ENCODE measurements at regions not wholly inside any gene's neighbourhood (a gene's known extent, or its start where the extent isn't known, plus 50 kb on each side); places are given as distances from the start of the nearest gene placed in this dataset.

GRCh38 chr5:114062932-114063867 is 298.7 kb upstream of the KCNN2 start:
- Histone ChIP-seq H4K91ac (ENCODE audit: low read depth, low read length) (no peak overlapping the region), H3K4me1 (ENCODE audit: control insufficient read depth in 1 of 2, insufficient read depth in 2 of 2, low read length in 2 of 2) (no peaks in the 10 kb centered on the region), H3K9ac (ENCODE audit: low read length) (no peak overlapping the region), H3K27me3 (ENCODE audit: insufficient read depth, low read length) (no peaks in the 10 kb centered on the region), H3K18ac (ENCODE audit: low read length) (no peak overlapping the region), H3K36me3 (ENCODE audit: control insufficient read depth in 1 of 2, insufficient read depth in 2 of 2, low read length in 2 of 2) (no peaks in the 10 kb centered on the region), H3K79me1 (ENCODE audit: low read length) (no peaks in the 10 kb centered on the region), H3K4me2 (ENCODE audit: low read length) (no peak overlapping the region), H4K12ac (ENCODE audit: low read depth, low read length) (no peak overlapping the region), H2AFZ (ENCODE audit: insufficient read depth, low read length, poor library complexity) (no peak overlapping the region), H4K8ac (ENCODE audit: low read depth, low read length) (no peak overlapping the region), H2BK120ac (ENCODE audit: insufficient read depth, low read length, poor library complexity) (no peak overlapping the region), H3K23ac (ENCODE audit: low read length) (no peak overlapping the region), H3K79me2 (ENCODE audit: control insufficient read depth, insufficient read depth, low read length, poor library complexity) (no peaks in the 10 kb centered on the region), H2AK5ac (ENCODE audit: low read length) (no peak overlapping the region), H3K4me3 (ENCODE audit: low read depth, low read length) (no peak overlapping the region), H3K27ac (ENCODE audit: low read depth, low read length) (no peak overlapping the region), H3K14ac (ENCODE audit: low read length) (no peak overlapping the region), H2BK5ac (ENCODE audit: low read depth, low read length, poor library complexity) (no peak overlapping the region), H2BK12ac (ENCODE audit: low read length) (no peak overlapping the region), H3K9me3 (ENCODE audit: insufficient read depth, low read depth, low read length) (no peaks in the 10 kb centered on the region), H3K4ac (ENCODE audit: low read depth, low read length) (no peak overlapping the region)
- DNase-seq, result no peak

- H2BK120ac ChIP-seq (ENCODE audit: insufficient read depth, low read length, poor library complexity), result no peak overlapping the region
- no CpG with 5 or more reads among the region's 1 CpG for WGBS (ENCODE audit: extremely low coverage, insufficient coverage, insufficient read length)
- H3K79me2 ChIP-seq (ENCODE audit: control insufficient read depth, insufficient read depth, low read length, poor library complexity), result no peaks in the 10 kb centered on the region
- H3K18ac ChIP-seq (ENCODE audit: low read length), result no peak overlapping the region
- no peak overlapping the region for H3K4me3 ChIP-seq (ENCODE audit: low read depth, low read length)
- no peak overlapping the region for H2BK5ac ChIP-seq (ENCODE audit: low read depth, low read length, poor library complexity)
- no peaks in the 10 kb centered on the region for H3K9me3 ChIP-seq (ENCODE audit: insufficient read depth, low read depth, low read length)
- H2AFZ ChIP-seq (ENCODE audit: insufficient read depth, low read length, poor library complexity), result no peak overlapping the region
- H4K12ac ChIP-seq (ENCODE audit: low read depth, low read length), result no peak overlapping the region
- H3K27ac ChIP-seq (ENCODE audit: low read depth, low read length), result no peak overlapping the region
- H3K4ac ChIP-seq (ENCODE audit: low read depth, low read length), result no peak overlapping the region
- no peak overlapping the region for H3K9ac ChIP-seq (ENCODE audit: low read length)
- H4K91ac ChIP-seq (ENCODE audit: low read depth, low read length), result no peak overlapping the region
- H2BK12ac ChIP-seq (ENCODE audit: low read length), result no peak overlapping the region
- no peak overlapping the region for H4K8ac ChIP-seq (ENCODE audit: low read depth, low read length)
- no peak overlapping the region for H3K4me2 ChIP-seq (ENCODE audit: low read length)
- DNase-seq, result no peak
- H3K23ac ChIP-seq (ENCODE audit: low read length), result no peak overlapping the region
- no peak overlapping the region for H3K14ac ChIP-seq (ENCODE audit: low read length)
- H2AK5ac ChIP-seq (ENCODE audit: low read length), result no peak overlapping the region
- H3K27me3 ChIP-seq (ENCODE audit: insufficient read depth, low read length), result no peaks in the 10 kb centered on the region
- H3K79me1 ChIP-seq (ENCODE audit: low read length), result no peaks in the 10 kb centered on the region
- H3K4me1 ChIP-seq (ENCODE audit: control insufficient read depth in 1 of 2, insufficient read depth in 2 of 2, low read length in 2 of 2), result no peaks in the 10 kb centered on the region
- H3K36me3 ChIP-seq (ENCODE audit: control insufficient read depth in 1 of 2, insufficient read depth in 2 of 2, low read length in 2 of 2), result no peaks in the 10 kb centered on the region
Measured at GRCh38 chr5:114065912-114066311, 296.0 kb upstream of the KCNN2 start.

GRCh38 chr5:114070093-114070722 is 291.7 kb upstream of the KCNN2 start:
- no peaks in the 10 kb centered on the region for H3K79me2 ChIP-seq (ENCODE audit: control insufficient read depth, insufficient read depth, low read length, poor library complexity)
- H3K36me3 ChIP-seq (ENCODE audit: control insufficient read depth in 1 of 2, insufficient read depth in 2 of 2, low read length in 2 of 2), result no peaks in the 10 kb centered on the region
- no peak overlapping the region for H4K12ac ChIP-seq (ENCODE audit: low read depth, low read length)
- no peak overlapping the region for H2AFZ ChIP-seq (ENCODE audit: insufficient read depth, low read length, poor library complexity)
- no peak overlapping the region for H3K18ac ChIP-seq (ENCODE audit: low read length)
- H3K79me1 ChIP-seq (ENCODE audit: low read length), result no peaks in the 10 kb centered on the region
- no peaks in the 10 kb centered on the region for H3K9me3 ChIP-seq (ENCODE audit: insufficient read depth, low read depth, low read length)
- no peak overlapping the region for H4K8ac ChIP-seq (ENCODE audit: low read depth, low read length)
- H2AK5ac ChIP-seq (ENCODE audit: low read length), result no peak overlapping the region
- H2BK120ac ChIP-seq (ENCODE audit: insufficient read depth, low read length, poor library complexity), result no peak overlapping the region
- H3K23ac ChIP-seq (ENCODE audit: low read length), result no peak overlapping the region
- H3K4ac ChIP-seq (ENCODE audit: low read depth, low read length), result no peak overlapping the region
- no peak overlapping the region for H3K4me3 ChIP-seq (ENCODE audit: low read depth, low read length)
- no peak overlapping the region for H3K9ac ChIP-seq (ENCODE audit: low read length)
- H4K91ac ChIP-seq (ENCODE audit: low read depth, low read length), result no peak overlapping the region
- H3K4me2 ChIP-seq (ENCODE audit: low read length), result no peak overlapping the region
- H3K4me1 ChIP-seq (ENCODE audit: control insufficient read depth in 1 of 2, insufficient read depth in 2 of 2, low read length in 2 of 2), result no peaks in the 10 kb centered on the region
- no peak overlapping the region for H3K27ac ChIP-seq (ENCODE audit: low read depth, low read length)
- DNase-seq, result no peak
- WGBS (ENCODE audit: extremely low coverage, insufficient coverage, insufficient read length), result no CpG with 5 or more reads among the region's 7 CpGs
- no peaks in the 10 kb centered on the region for H3K27me3 ChIP-seq (ENCODE audit: insufficient read depth, low read length)
- H2BK5ac ChIP-seq (ENCODE audit: low read depth, low read length, poor library complexity), result no peak overlapping the region
- no peak overlapping the region for H3K14ac ChIP-seq (ENCODE audit: low read length)
- no peak overlapping the region for H2BK12ac ChIP-seq (ENCODE audit: low read length)

GRCh38 chr5:114089259-114089658 is 272.6 kb upstream of the KCNN2 start:
- Histone ChIP-seq H3K79me2 (ENCODE audit: control insufficient read depth, insufficient read depth, low read length, poor library complexity) (no peaks in the 10 kb centered on the region), H3K9ac (ENCODE audit: low read length) (no peak overlapping the region), H2BK12ac (ENCODE audit: low read length) (no peak overlapping the region), H2BK5ac (ENCODE audit: low read depth, low read length, poor library complexity) (no peak overlapping the region), H3K18ac (ENCODE audit: low read length) (no peak overlapping the region), H3K4me1 (ENCODE audit: control insufficient read depth in 1 of 2, insufficient read depth in 2 of 2, low read length in 2 of 2) (no peaks in the 10 kb centered on the region), H3K27ac (ENCODE audit: low read depth, low read length) (no peak overlapping the region), H2BK120ac (ENCODE audit: insufficient read depth, low read length, poor library complexity) (no peak overlapping the region), H3K23ac (ENCODE audit: low read length) (no peak overlapping the region), H3K36me3 (ENCODE audit: control insufficient read depth in 1 of 2, insufficient read depth in 2 of 2, low read length in 2 of 2) (no peaks in the 10 kb centered on the region), H3K4ac (ENCODE audit: low read depth, low read length) (no peak overlapping the region), H2AK5ac (ENCODE audit: low read length) (no peak overlapping the region), H3K4me3 (ENCODE audit: low read depth, low read length) (no peak overlapping the region), H3K27me3 (ENCODE audit: insufficient read depth, low read length) (no peaks in the 10 kb centered on the region), H3K14ac (ENCODE audit: low read length) (no peak overlapping the region), H4K8ac (ENCODE audit: low read depth, low read length) (no peak overlapping the region), H2AFZ (ENCODE audit: insufficient read depth, low read length, poor library complexity) (no peak overlapping the region), H3K9me3 (ENCODE audit: insufficient read depth, low read depth, low read length) (peaks cover 6% of the 10 kb centered on the region), H4K12ac (ENCODE audit: low read depth, low read length) (no peak overlapping the region), H3K4me2 (ENCODE audit: low read length) (no peak overlapping the region), H3K79me1 (ENCODE audit: low read length) (no peaks in the 10 kb centered on the region), H4K91ac (ENCODE audit: low read depth, low read length) (no peak overlapping the region)
- whole genome bisulfite sequencing (ENCODE audit: extremely low coverage, insufficient coverage, insufficient read length), result no CpG with 5 or more reads among the region's 4 CpGs
- no peak for DNase-seq

Measured in trophoblast cell (in vitro differentiated cells and primary cell).